ENCODE measurements at regions not wholly inside any gene's neighbourhood (a gene's known extent, or its start where the extent isn't known, plus 50 kb on each side); places are given as distances from the start of the nearest gene placed in this dataset.

DNA sequence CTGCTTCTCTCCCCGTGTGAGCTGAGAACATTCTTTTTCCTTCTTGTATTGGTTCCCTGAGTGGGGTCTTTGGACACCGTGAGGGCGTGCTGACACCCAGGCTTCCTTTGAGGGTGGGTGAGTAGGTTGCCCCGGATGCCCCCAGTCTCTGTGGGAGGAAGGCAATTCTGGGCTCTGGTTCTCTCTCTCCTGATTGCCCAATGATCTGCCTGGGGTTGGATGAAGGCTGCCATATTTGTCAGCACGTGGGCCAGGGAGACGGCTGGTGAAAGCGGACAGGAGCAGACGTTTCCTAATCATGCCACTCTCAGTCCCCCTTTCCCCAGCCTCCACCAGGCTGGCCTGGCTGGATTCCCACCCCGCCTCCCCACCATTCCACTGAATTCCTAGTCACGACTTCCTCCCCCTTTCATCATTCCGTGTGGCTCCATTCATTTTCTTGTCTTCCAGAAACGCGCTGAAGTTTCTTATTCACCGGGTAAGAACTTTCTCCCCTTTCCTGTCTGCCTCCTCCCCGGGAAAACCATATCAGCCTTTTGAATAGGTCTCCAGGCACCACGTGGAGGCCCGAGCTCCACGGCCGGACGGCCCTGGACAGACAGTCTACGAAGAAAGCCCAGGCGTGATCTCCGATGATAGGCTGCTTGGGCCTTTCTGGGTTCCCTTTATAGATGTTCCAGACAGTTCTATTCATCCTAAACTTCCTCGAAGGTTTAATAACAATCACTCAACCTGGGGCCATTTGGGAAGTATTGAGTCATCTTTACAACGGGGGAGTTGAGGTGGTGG lies 98.7 kb upstream of the NPTX2 start:
- H3K4me1 Mint-ChIP-seq, result no peaks in the 10 kb centered on the region
- peaks cover 11% of the 10 kb centered on the region for H3K9me3 Mint-ChIP-seq
- no peaks in the 10 kb centered on the region for H3K36me3 Mint-ChIP-seq
- H3K4me3 Mint-ChIP-seq, result no peak overlapping the region
- H3K27me3 Mint-ChIP-seq (ENCODE audit: low read depth), result peaks cover 4% of the 10 kb centered on the region
- no peak overlapping the region for H3K27ac Mint-ChIP-seq
- TF ChIP-seq, protein P1, sequence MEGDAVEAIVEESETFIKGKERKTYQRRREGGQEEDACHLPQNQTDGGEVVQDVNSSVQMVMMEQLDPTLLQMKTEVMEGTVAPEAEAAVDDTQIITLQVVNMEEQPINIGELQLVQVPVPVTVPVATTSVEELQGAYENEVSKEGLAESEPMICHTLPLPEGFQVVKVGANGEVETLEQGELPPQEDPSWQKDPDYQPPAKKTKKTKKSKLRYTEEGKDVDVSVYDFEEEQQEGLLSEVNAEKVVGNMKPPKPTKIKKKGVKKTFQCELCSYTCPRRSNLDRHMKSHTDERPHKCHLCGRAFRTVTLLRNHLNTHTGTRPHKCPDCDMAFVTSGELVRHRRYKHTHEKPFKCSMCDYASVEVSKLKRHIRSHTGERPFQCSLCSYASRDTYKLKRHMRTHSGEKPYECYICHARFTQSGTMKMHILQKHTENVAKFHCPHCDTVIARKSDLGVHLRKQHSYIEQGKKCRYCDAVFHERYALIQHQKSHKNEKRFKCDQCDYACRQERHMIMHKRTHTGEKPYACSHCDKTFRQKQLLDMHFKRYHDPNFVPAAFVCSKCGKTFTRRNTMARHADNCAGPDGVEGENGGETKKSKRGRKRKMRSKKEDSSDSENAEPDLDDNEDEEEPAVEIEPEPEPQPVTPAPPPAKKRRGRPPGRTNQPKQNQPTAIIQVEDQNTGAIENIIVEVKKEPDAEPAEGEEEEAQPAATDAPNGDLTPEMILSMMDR (IDR thresholded peaks at IDR 0.05; ENCODE audit: unreplicated experiment), result no peak
- DNase-seq (ENCODE audit: low spot score in 2 of 2, unreplicated experiment in 2 of 2), result no peak

DNA sequence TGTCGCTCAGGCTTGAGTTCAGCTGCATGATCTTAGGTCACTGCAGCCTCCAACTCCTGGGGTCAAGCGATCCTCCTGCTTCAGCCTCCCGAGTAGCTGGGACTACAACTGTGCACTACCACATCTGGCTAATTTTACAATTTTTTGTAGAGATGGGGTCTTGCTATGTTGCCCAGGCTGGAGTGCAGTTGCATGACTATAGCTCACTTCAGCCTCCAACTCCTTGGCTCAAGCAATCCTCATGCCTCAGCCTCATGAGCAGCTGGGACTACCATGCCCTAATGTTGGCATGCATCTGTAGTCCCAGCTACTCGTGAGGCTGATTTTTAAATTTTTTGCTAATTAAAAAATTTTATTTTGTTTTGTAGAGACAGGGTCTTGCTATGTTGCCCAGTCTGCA lies 101.9 kb upstream of the NPTX2 start:
- no peaks in the 10 kb centered on the region for H3K4me1 Mint-ChIP-seq
- TF ChIP-seq, protein P1 (IDR thresholded peaks at IDR 0.05; ENCODE audit: unreplicated experiment), result no peak
- no peak overlapping the region for H3K27ac Mint-ChIP-seq
- H3K9me3 Mint-ChIP-seq, result no peaks in the 10 kb centered on the region
- H3K36me3 Mint-ChIP-seq, result no peaks in the 10 kb centered on the region
- no peak overlapping the region for H3K4me3 Mint-ChIP-seq
- H3K27me3 Mint-ChIP-seq (ENCODE audit: low read depth), result peaks cover 16% of the 10 kb centered on the region
- no peak for DNase-seq (ENCODE audit: low spot score in 2 of 2, unreplicated experiment in 2 of 2)

DNA sequence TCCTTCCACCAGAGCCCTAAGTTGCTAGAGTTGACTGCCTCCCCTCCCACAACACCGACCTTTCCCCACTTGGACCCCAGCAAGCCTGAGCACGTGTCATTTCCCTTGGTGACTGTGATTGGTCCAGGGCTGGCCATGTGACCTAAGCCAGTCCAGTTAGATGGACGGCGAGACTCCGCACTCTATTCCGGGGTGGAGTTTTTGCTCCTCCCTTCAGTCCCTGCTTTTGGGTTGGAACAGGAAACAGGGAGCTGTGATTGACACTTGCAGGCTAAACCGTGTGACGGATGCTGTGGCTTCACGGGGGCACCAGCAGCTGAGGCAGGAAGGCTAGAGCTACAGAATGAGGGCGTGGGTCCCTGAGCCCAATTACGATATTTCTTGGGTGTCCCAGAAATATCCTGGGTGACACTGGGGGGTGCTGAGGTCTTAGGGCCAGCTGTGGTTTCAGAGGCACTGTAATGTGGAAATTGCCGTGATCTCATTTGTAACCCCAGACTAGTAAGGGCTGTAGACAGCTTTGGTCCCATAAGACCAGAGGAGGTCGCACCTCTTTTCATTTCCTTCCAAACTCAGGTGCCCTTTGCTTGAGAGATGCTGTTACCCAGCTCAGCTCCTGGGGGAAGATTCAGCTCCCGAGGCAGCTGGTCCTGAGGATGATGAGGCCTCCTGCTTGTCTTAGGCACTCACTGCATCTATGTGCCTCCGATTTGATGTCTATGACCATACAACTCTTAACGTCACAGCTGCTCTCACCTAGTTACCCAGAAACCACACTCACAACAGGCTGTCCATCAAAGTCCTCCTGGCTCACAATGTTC lies 102.7 kb upstream of the NPTX2 start:
- no peak overlapping the region for H3K27ac Mint-ChIP-seq
- no peaks in the 10 kb centered on the region for H3K36me3 Mint-ChIP-seq
- TF ChIP-seq, protein P1 (IDR thresholded peaks at IDR 0.05; ENCODE audit: unreplicated experiment), result no peak
- peaks cover 20% of the 10 kb centered on the region for H3K27me3 Mint-ChIP-seq (ENCODE audit: low read depth)
- H3K4me3 Mint-ChIP-seq, result no peak overlapping the region
- H3K4me1 Mint-ChIP-seq, result no peaks in the 10 kb centered on the region
- H3K9me3 Mint-ChIP-seq, result no peaks in the 10 kb centered on the region
- no peak for DNase-seq (ENCODE audit: low spot score in 2 of 2, unreplicated experiment in 2 of 2)

DNA sequence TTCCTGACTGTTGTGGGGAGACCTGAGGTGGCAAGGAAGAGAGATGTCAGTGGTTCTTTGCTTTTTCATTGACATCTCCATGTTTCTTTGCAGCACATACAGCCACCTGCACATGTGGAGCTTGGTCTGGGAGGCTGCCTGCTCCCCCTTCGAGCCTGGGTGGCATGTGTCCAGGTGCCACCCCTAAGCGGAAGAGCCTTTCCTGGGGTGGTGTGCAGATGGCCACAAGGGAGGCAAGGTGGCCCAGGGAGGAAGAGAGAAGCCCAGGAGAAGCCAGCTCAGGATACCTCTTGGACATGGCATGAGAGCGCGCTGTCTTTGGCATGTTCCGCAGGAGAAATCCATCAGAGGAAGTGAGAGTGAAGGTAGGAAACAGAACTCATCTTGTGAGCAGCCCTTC lies 105.9 kb upstream of the NPTX2 start:
- Mint-ChIP-seq H3K4me3 (no peak overlapping the region), H3K9me3 (peaks cover 9% of the 10 kb centered on the region), H3K27ac (no peak overlapping the region), H3K27me3 (ENCODE audit: low read depth) (peaks cover 47% of the 10 kb centered on the region), H3K4me1 (no peaks in the 10 kb centered on the region), H3K36me3 (no peaks in the 10 kb centered on the region)
- TF ChIP-seq, protein P1 (IDR thresholded peaks at IDR 0.05; ENCODE audit: unreplicated experiment), result no peak
- DNase-seq (ENCODE audit: low spot score in 2 of 2, unreplicated experiment in 2 of 2), result no peak

DNA sequence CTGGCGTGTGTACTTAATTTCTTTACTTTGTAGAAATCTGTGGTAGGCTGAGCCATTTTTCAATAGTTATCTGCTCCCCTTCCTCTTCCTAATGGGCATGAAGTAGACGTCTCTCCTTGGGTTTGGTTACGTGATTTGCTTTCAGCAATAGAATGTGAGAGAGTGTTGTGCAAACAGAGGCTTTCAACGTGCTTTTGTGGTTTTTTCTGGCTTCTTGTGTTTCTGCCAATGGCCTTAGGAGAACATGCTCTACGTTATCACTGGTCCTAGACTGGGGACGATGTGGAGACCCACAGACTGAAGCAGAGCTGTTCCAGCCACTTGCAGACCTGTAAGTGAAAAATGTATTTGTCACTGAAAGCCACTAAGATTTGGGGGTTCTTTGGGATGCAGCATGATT lies 107.2 kb upstream of the NPTX2 start:
- H3K27me3 Mint-ChIP-seq (ENCODE audit: low read depth), result peaks cover 52% of the 10 kb centered on the region
- H3K9me3 Mint-ChIP-seq, result peaks cover 9% of the 10 kb centered on the region
- no peak for DNase-seq (ENCODE audit: low spot score in 2 of 2, unreplicated experiment in 2 of 2)
- H3K36me3 Mint-ChIP-seq, result no peaks in the 10 kb centered on the region
- H3K4me3 Mint-ChIP-seq, result no peak overlapping the region
- H3K4me1 Mint-ChIP-seq, result no peaks in the 10 kb centered on the region
- TF ChIP-seq, protein P1 (IDR thresholded peaks at IDR 0.05; ENCODE audit: unreplicated experiment), result no peak
- H3K27ac Mint-ChIP-seq, result no peak overlapping the region

Data from mesothelial cell of epicardium (in vitro differentiated cells).